Tibial nerve (tissue), 4 donors: ENCODE measurements at regions not wholly inside any gene's neighbourhood (a gene's known extent, or its start where the extent isn't known, plus 50 kb on each side); places are given as distances from the start of the nearest gene placed in this dataset.
"Not testable (repeated sequence)": the region's sequence is repeated elsewhere in the genome, so short reads cannot be mapped to it uniquely, and the experiment has no call there.

Experiments used
- DNase-seq, 2 donors: peaks; one replicate each; pipeline ENCODE4 v3.0.0-alpha.2; 2019; ENCODE audit warnings: low spot score in 2 of 2
- H3K27ac ChIP-seq, 4 donors: fragments of 200-600 bp; sonication (generic) in 3 of 4; one replicate each; pipeline ENCODE4 v1.5.1; 2017 to 2019; ENCODE audit warnings: mild to moderate bottlenecking in 1 of 4
- H3K27me3 ChIP-seq, 2 donors: fragments of 200-600 bp; sonication (generic) in 1 of 2; one replicate each; pipeline versions ENCODE4 v1.5.1 to v1.6.0; 2017 to 2019
- H3K36me3 ChIP-seq, 3 donors: fragments of 200-600 bp; sonication (generic); one replicate each; pipeline ENCODE4 v1.5.1; 2018 to 2019
- H3K4me1 ChIP-seq, 4 donors: fragments of 200-600 bp; sonication (generic) in 3 of 4; one replicate each; pipeline ENCODE4 v1.5.1; 2017 to 2019
- H3K4me3 ChIP-seq, 4 donors: fragments of 200-600 bp; sonication (generic) in 3 of 4; one replicate each; pipeline ENCODE4 v1.5.1; 2017 to 2019; ENCODE audit warnings: mild to moderate bottlenecking in 1 of 4, moderate library complexity in 1 of 4
- H3K9me3 ChIP-seq, 4 donors: fragments of 200-600 bp; sonication (generic) in 3 of 4; one replicate each; pipeline ENCODE4 v1.5.1; 2017 to 2019
- EP300 ChIP-seq, 2 donors: sonication (generic); formaldehyde crosslinking; IDR thresholded peaks; one replicate each; pipeline ENCODE4 v1.6.1; 2017; ENCODE audit warnings: antibody characterized with exemption in 2 of 2, mild to moderate bottlenecking in 1 of 2
- POLR2A ChIP-seq, 2 donors: fragments of 450-650 bp; IDR thresholded peaks; one replicate each; pipeline ENCODE4 v1.6.1; 2017; ENCODE audit warnings: antibody characterized with exemption in 2 of 2, mild to moderate bottlenecking in 2 of 2, moderate library complexity in 2 of 2
- WGBS, 2 donors: methylation state at CpG; one replicate each; pipeline ENCODE4 v1.1.5; 2018; 5-methylcytosine and 5-hydroxymethylcytosine counted together
- TF ChIP-seq, protein P1 (sequence below), 5 experiments: fragments of 200-600 bp in 3 of 5; fragments of 450-650 bp in 2 of 5; sonication (generic) in 3 of 5; IDR thresholded peaks; one replicate each; pipeline ENCODE4 v1.5.1; 2016 to 2019; ENCODE audit warnings: antibody characterized with exemption in 5 of 5, mild to moderate bottlenecking in 3 of 5, moderate library complexity in 2 of 5

DNA sequence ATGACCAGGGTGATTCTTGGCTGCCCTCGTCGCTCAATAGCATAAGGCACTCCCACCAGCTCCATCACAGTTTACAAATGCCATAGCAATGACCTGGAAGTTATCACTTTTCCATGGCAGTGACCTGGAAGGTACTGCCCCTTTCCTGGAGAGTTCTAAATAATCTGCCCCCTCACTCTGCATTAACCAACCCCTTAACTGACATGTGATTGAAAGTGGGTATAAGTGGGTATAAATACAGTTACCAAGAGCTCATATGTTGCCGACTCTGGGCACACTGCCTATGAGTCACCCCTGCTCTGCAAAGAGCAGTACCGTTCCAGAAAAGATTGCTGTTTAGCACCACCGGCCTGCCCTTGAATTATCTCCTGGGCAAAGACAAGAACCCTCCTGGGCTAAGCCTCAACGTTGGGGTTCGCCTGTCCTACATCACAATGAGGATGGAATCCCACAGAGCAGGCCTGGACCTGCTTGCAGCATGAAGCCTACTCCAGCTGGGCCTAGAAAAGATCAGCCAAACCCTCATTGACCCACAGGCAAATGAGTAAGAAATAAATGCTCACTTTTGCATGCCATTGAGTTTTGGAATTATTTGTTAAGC is 95.2 kb upstream of the SEC14L1 start:
- Histone ChIP-seq H3K27ac (no peak overlapping the region), H3K27me3 (peaks cover 0 to 14% of the 10 kb centered on the region in 2 donors), H3K4me1 (no peaks in the 10 kb centered on the region), H3K9me3 (no peaks in the 10 kb centered on the region), H3K4me3 (no peak overlapping the region), H3K36me3 (no peaks in the 10 kb centered on the region)
- TF ChIP-seq EP300 (IDR thresholded peaks at IDR 0.05) (no peak), POLR2A (IDR thresholded peaks at IDR 0.05) (no peak)
- DNase-seq: no peak
- 74 to 77% methylated on average over 7 of the region's 7 CpGs for WGBS, 2 donors

GRCh38 chr17:77049440-77049839 is 91.3 kb upstream of the SEC14L1 start:
- no peak for DNase-seq
- 41 to 49% methylated on average over 12 of the region's 12 CpGs for WGBS, 2 donors
- Histone ChIP-seq H3K36me3 (no peaks in the 10 kb centered on the region), H3K4me1 (no peaks in the 10 kb centered on the region), H3K27me3 (peaks cover 0 to 40% of the 10 kb centered on the region in 2 donors), H3K27ac (no peak overlapping the region), H3K4me3 (no peak overlapping the region), H3K9me3 (no peaks in the 10 kb centered on the region)
- TF ChIP-seq POLR2A (IDR thresholded peaks at IDR 0.05): no peak
- TF ChIP-seq, protein P1, sequence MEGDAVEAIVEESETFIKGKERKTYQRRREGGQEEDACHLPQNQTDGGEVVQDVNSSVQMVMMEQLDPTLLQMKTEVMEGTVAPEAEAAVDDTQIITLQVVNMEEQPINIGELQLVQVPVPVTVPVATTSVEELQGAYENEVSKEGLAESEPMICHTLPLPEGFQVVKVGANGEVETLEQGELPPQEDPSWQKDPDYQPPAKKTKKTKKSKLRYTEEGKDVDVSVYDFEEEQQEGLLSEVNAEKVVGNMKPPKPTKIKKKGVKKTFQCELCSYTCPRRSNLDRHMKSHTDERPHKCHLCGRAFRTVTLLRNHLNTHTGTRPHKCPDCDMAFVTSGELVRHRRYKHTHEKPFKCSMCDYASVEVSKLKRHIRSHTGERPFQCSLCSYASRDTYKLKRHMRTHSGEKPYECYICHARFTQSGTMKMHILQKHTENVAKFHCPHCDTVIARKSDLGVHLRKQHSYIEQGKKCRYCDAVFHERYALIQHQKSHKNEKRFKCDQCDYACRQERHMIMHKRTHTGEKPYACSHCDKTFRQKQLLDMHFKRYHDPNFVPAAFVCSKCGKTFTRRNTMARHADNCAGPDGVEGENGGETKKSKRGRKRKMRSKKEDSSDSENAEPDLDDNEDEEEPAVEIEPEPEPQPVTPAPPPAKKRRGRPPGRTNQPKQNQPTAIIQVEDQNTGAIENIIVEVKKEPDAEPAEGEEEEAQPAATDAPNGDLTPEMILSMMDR (IDR thresholded peaks at IDR 0.05): no peak
- TF ChIP-seq EP300 (IDR thresholded peaks at IDR 0.05): no peak

DNA sequence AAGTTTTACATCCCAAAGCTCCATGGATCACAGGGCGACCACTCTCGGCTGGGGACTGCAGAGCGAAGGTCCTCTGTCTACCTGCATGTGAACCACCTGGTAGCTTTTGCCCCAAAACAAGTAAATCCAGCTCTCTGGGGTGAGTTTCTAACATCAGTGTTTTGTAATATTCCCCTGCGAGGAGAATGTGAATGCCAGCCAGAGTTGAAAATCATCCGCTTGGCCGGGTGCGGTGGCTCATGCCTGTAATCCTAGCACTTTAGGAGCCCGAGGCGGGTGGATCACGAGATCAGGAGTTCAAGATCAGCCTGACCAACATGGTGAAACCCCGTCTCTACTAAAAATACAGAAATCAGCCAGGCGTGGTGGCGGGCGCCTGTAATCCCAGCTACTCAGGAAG is 89.9 kb upstream of the SEC14L1 start:
- not testable (repeated sequence) for DNase-seq, H3K36me3 ChIP-seq, H3K27ac ChIP-seq, H3K4me1 ChIP-seq, H3K4me3 ChIP-seq, H3K9me3 ChIP-seq
- 94% methylated on average over 14 of the region's 14 CpGs for WGBS, 2 donors
- H3K27me3 ChIP-seq: peaks cover 0 to 55% of the 10 kb centered on the region in 2 donors

DNA sequence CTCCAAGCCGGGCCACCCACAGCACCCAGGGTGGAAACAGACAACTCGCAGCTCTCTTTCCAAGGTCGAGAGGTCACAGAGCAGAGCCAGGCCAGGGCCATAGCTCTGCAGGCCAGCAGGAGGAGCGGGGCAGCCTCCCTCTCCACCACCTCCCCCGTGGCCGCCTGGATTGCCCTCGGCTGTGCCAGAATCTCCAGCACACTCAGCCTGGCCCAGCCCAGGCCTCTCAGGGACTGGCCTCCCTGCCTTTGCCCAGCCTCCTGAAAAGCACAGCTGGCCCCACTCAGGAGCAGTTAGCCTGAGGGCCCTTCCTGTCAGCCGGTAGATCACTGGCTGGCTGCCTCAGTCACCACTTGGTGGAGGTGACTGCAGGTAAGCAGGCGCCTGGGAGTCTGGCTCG is 85.8 kb upstream of the SEC14L1 start:
- 50 to 58% methylated on average over 9 to 10 of the region's 10 CpGs for WGBS, 2 donors
- Histone ChIP-seq H3K4me1 (peaks cover 0 to 7% (median 0%) of the 10 kb centered on the region in 4 donors), H3K9me3 (no peaks in the 10 kb centered on the region), H3K27me3 (peaks cover 0 to 57% of the 10 kb centered on the region in 2 donors), H3K4me3 (no peak overlapping the region), H3K36me3 (no peaks in the 10 kb centered on the region), H3K27ac (no peak overlapping the region)
- DNase-seq: no peak
- TF ChIP-seq, protein P1 (IDR thresholded peaks at IDR 0.05): no peak
- TF ChIP-seq EP300 (IDR thresholded peaks at IDR 0.05) (no peak), POLR2A (IDR thresholded peaks at IDR 0.05) (no peak)

DNA sequence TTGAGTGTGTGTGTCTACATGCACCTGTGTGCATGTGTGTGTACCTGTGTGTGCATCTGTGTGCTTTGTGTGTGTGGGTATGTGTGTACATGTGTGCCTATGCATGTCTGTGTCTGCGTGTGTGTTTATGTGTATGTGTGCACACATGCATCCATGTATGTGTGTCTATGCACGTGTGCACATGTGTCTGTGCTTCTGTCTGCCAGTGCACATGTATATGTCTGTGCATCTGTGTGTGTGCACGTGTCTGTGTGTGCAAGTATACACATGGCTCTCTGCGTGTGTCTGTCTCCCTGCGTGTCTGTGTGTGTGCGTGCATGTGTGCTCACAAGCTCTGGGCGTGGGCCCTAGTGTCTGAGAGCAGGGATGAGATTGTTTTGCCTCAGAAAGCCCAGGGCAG is 85.3 kb upstream of the SEC14L1 start:
- no peak overlapping the region for H3K27ac ChIP-seq
- H3K4me1 ChIP-seq: peaks cover 0 to 7% (median 0%) of the 10 kb centered on the region in 4 donors
- peaks cover 0 to 52% of the 10 kb centered on the region in 2 donors for H3K27me3 ChIP-seq
- no peak for TF ChIP-seq POLR2A (IDR thresholded peaks at IDR 0.05)
- no peak for TF ChIP-seq EP300 (IDR thresholded peaks at IDR 0.05)
- TF ChIP-seq, protein P1 (IDR thresholded peaks at IDR 0.05): no peak
- no peaks in the 10 kb centered on the region for H3K36me3 ChIP-seq
- 90 to 91% methylated on average over 7 of the region's 7 CpGs for WGBS, 2 donors
- DNase-seq: no peak
- H3K4me3 ChIP-seq: no peak overlapping the region
- H3K9me3 ChIP-seq: no peaks in the 10 kb centered on the region

DNA sequence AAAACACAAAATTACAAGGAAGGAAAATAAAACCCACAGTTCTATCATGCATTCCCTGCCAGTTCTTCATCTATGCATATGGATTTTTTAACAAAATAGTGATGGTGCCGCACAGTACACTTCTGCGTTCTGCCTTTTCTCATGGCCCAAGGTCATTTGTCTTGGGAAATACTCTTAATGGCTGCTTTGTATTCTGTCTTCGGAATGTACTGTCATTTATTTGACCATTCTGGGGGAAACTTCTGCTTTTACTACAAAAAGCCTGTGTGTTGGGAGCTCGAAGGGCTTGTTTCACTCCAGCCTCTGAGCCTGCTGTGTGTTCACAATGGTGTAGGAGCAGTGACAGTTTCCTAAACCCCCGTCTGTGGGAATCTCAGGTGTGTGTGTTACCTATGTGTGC is 82.8 kb upstream of the SEC14L1 start:
- Histone ChIP-seq H3K27me3 (peaks cover 0 to 41% of the 10 kb centered on the region in 2 donors), H3K36me3 (no peaks in the 10 kb centered on the region), H3K4me3 (no peak overlapping the region), H3K27ac (peak overlapping the region in 1 of 4 donors; percentile 48), H3K4me1 (peaks cover 0 to 7% (median 0%) of the 10 kb centered on the region in 4 donors), H3K9me3 (no peaks in the 10 kb centered on the region)
- DNase-seq: no peak
- WGBS, 2 donors: 27 to 30% methylated on average over 5 of the region's 5 CpGs
- TF ChIP-seq POLR2A (IDR thresholded peaks at IDR 0.05) (no peak), EP300 (IDR thresholded peaks at IDR 0.05) (no peak)
- TF ChIP-seq, protein P1 (IDR thresholded peaks at IDR 0.05): no peak
